ENCODE measurements at regions not wholly inside any gene's neighbourhood (a gene's known extent, or its start where the extent isn't known, plus 50 kb on each side); places are given as distances from the start of the nearest gene placed in this dataset.

GRCh38 chr22:22079404-22080148, 97.0 kb upstream of the TOP3B start:
- H3K27ac ChIP-seq (ENCODE audit: low read length) = no peak overlapping the region
- no peaks in the 10 kb centered on the region for H3K36me3 ChIP-seq (ENCODE audit: insufficient read depth, low read length)
- no peaks in the 10 kb centered on the region for H3F3A ChIP-seq (ENCODE audit: insufficient read depth, low read length, poor library complexity, severe bottlenecking)
- H3K9me3 ChIP-seq (ENCODE audit: low read length) = no peaks in the 10 kb centered on the region
- H3K4me3 ChIP-seq (ENCODE audit: low read length) = no peak overlapping the region
- H2AFZ ChIP-seq (ENCODE audit: low read depth, low read length) = no peak overlapping the region
- H3K4me2 ChIP-seq (ENCODE audit: low read length) = no peak overlapping the region
- H3K27me3 ChIP-seq (ENCODE audit: insufficient read depth, low read depth, low read length) = peaks cover 24% of the 10 kb centered on the region
- no peaks in the 10 kb centered on the region for H4K20me1 ChIP-seq (ENCODE audit: insufficient read depth)
- H3K9me2 ChIP-seq (ENCODE audit: insufficient read depth, low read length) = no peaks in the 10 kb centered on the region
- no peaks in the 10 kb centered on the region for H3K79me2 ChIP-seq (replicated peaks; ENCODE audit: insufficient read depth, low read length)
- no peak for TF ChIP-seq CTCF (IDR thresholded peaks at IDR 0.05; ENCODE audit: poor library complexity, severe bottlenecking)
- no peak for TF ChIP-seq REST (IDR thresholded peaks at IDR 0.05; ENCODE audit: borderline replicate concordance)
- TF ChIP-seq RAD21 (conservative IDR thresholded peaks at IDR 0.05) = no peak
- TF ChIP-seq MXI1 (conservative IDR thresholded peaks at IDR 0.05; ENCODE audit: poor library complexity, severe bottlenecking) = no peak
- TF ChIP-seq TAF1 (IDR thresholded peaks at IDR 0.05; ENCODE audit: low read depth) = no peak
- no peak for TF ChIP-seq SMC3 (conservative IDR thresholded peaks at IDR 0.05; ENCODE audit: poor library complexity)
- no peak for TF ChIP-seq EZH2 (IDR thresholded peaks at IDR 0.05; ENCODE audit: borderline replicate concordance, insufficient read depth, low read length, poor library complexity, severe bottlenecking)
- TF ChIP-seq POLR2AphosphoS5 (IDR thresholded peaks at IDR 0.05) = no peak
- no peak overlapping the region for H3K9ac ChIP-seq (ENCODE audit: low read length)

GRCh38 chr22:22078329-22078728, 95.7 kb upstream of the TOP3B start:
- no peaks in the 10 kb centered on the region for H3K36me3 ChIP-seq (ENCODE audit: insufficient read depth, low read length)
- H3K79me2 ChIP-seq (replicated peaks; ENCODE audit: insufficient read depth, low read length) = no peaks in the 10 kb centered on the region
- H3K27ac ChIP-seq (ENCODE audit: low read length) = no peak overlapping the region
- peaks cover 13% of the 10 kb centered on the region for H3K27me3 ChIP-seq (ENCODE audit: insufficient read depth, low read depth, low read length)
- no peak overlapping the region for H3K4me2 ChIP-seq (ENCODE audit: low read length)
- no peak overlapping the region for H2AFZ ChIP-seq (ENCODE audit: low read depth, low read length)
- no peaks in the 10 kb centered on the region for H4K20me1 ChIP-seq (ENCODE audit: insufficient read depth)
- H3F3A ChIP-seq (ENCODE audit: insufficient read depth, low read length, poor library complexity, severe bottlenecking) = no peaks in the 10 kb centered on the region
- TF ChIP-seq TAF1 (IDR thresholded peaks at IDR 0.05; ENCODE audit: low read depth) (no peak), REST (IDR thresholded peaks at IDR 0.05; ENCODE audit: borderline replicate concordance) (no peak), SMC3 (conservative IDR thresholded peaks at IDR 0.05; ENCODE audit: poor library complexity) (no peak), MXI1 (conservative IDR thresholded peaks at IDR 0.05; ENCODE audit: poor library complexity, severe bottlenecking) (no peak), EP300 (conservative IDR thresholded peaks at IDR 0.05; ENCODE audit: poor library complexity, severe bottlenecking) (no peak), POLR2AphosphoS5 (IDR thresholded peaks at IDR 0.05) (no peak), RAD21 (conservative IDR thresholded peaks at IDR 0.05) (no peak), EZH2 (IDR thresholded peaks at IDR 0.05; ENCODE audit: borderline replicate concordance, insufficient read depth, low read length, poor library complexity, severe bottlenecking) (no peak), CTCF (IDR thresholded peaks at IDR 0.05; ENCODE audit: poor library complexity, severe bottlenecking) (no peak)
- no peaks in the 10 kb centered on the region for H3K9me2 ChIP-seq (ENCODE audit: insufficient read depth, low read length)
- no peak overlapping the region for H3K4me3 ChIP-seq (ENCODE audit: low read length)
- H3K9ac ChIP-seq (ENCODE audit: low read length) = no peak overlapping the region
- no peaks in the 10 kb centered on the region for H3K9me3 ChIP-seq (ENCODE audit: low read length)
